ENCODE measurements at regions not wholly inside any gene's neighbourhood (a gene's known extent, or its start where the extent isn't known, plus 50 kb on each side); places are given as distances from the start of the nearest gene placed in this dataset.

DNA sequence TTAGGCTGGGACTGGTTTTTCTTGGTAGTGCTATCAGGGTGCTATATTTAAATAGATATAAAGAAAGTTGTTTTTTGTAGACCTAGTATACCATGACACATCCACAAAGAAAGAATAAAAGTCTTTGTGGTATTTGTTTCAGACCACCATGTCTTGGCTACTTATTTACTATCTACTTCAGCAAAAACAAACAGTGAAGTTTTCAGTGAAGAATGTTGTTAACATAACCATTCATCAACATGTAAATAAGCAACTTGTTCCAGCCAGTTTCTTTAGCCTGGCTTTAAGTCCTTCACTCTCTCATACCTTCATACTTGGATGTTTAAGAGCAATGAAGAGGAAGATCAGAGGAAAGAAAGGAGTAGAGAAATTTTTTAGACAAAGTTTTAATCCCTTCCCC, 624.1 kb downstream of the CD109 start:
- Histone ChIP-seq H3K4me1 (no peaks in the 10 kb centered on the region), H3K27ac (no peak overlapping the region), H3K36me3 (no peaks in the 10 kb centered on the region), H4K20me1 (no peaks in the 10 kb centered on the region), H3K9me3 (no peaks in the 10 kb centered on the region), H3K4me3 (no peak overlapping the region), H3K27me3 (no peaks in the 10 kb centered on the region), H3K9ac (no peak overlapping the region), H3K4me2 (no peak overlapping the region)
- no peak for TF ChIP-seq Cebpa-rat (IDR thresholded peaks at IDR 0.05)

DNA sequence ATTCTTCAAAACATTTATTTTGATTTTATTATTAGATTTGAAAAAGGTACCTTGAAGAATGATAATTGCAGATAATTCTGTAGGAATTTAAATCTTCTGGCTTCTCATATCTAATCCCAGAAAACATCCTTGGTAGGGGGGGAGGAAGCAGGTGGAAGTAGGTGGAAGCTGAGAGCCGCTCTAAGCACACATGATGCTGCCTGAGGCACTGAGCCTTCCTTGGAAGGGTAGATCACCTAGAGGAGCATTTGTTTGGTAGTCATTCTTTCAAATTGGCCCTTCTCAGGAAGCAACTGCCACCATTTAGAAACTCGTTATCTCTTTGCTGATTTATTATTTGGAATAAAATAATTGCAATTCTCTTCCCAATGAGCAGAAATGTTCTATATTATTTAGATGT, 623.3 kb downstream of the CD109 start:
- Histone ChIP-seq H3K4me3 (no peak overlapping the region), H3K4me2 (no peak overlapping the region), H3K27ac (no peak overlapping the region), H3K27me3 (no peaks in the 10 kb centered on the region), H3K36me3 (no peaks in the 10 kb centered on the region), H3K4me1 (no peaks in the 10 kb centered on the region), H3K9ac (no peak overlapping the region), H4K20me1 (no peaks in the 10 kb centered on the region), H3K9me3 (no peaks in the 10 kb centered on the region)
- no peak for TF ChIP-seq Cebpa-rat (IDR thresholded peaks at IDR 0.05)

DNA sequence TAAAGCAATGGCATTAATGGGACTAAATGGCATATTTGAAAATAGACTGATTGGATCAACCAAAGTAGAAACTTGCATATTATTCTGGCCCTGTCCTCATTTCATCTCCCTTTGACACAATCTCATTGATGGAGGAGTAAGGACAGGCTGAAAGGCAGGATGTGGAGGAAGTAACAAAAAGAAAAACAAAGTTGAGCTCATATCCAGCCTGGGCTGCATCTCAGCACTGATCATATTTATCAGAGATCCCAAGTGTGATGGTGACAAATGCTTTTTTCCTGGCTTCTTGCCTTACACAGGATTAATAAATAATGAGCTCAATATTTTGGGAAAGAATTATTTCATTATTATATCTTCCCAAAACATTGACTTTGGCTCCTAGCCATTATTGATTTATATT, 622.7 kb downstream of the CD109 start:
- no peak overlapping the region for H3K9ac ChIP-seq
- H3K4me3 ChIP-seq, result no peak overlapping the region
- H3K36me3 ChIP-seq, result no peaks in the 10 kb centered on the region
- no peaks in the 10 kb centered on the region for H3K27me3 ChIP-seq
- TF ChIP-seq Cebpa-rat (IDR thresholded peaks at IDR 0.05), result no peak
- H3K4me1 ChIP-seq, result no peaks in the 10 kb centered on the region
- H3K4me2 ChIP-seq, result no peak overlapping the region
- no peaks in the 10 kb centered on the region for H4K20me1 ChIP-seq
- no peak overlapping the region for H3K27ac ChIP-seq
- no peaks in the 10 kb centered on the region for H3K9me3 ChIP-seq

DNA sequence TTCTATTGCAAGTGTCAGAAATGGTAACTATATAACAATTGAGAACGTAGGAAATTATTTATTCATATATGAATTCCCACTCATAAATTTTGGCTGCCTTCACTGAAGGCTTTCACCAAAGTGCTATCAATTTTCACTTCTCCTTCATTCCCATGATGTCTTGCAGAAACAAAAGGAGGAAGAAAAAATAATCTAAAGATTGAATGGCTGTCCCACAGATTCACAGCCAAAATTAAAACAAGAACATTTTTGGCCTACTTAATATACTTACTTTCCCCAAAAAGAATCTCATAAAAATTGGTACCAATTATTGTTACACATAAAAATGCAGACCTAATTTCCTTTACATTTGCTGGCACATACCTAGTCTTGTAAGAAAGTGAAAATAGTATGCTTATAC, 616.1 kb downstream of the CD109 start:
- Histone ChIP-seq H3K4me3 (no peak overlapping the region), H3K4me1 (no peaks in the 10 kb centered on the region), H3K36me3 (no peaks in the 10 kb centered on the region), H3K9me3 (no peaks in the 10 kb centered on the region), H4K20me1 (no peaks in the 10 kb centered on the region), H3K9ac (no peak overlapping the region), H3K27ac (no peak overlapping the region), H3K4me2 (no peak overlapping the region), H3K27me3 (no peaks in the 10 kb centered on the region)
- no peak for TF ChIP-seq Cebpa-rat (IDR thresholded peaks at IDR 0.05)

DNA sequence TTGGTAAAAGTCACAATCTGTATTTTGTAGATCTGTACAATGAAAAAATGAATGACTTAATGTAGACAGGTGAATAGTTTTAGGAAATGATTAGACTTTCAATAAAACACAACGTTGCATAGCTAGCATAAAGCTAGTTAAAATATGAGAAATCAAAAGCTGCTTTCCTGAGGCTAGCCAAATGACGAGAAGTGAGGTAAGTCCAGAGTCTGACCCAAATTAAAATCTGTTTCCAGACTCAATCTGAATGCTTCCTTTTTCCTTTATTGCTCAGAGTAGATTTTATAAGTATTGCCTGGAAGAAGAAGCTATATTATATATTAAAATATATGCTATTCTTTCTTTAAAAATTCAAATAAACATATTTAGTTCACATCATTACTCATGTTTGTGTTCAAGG, 615.4 kb downstream of the CD109 start:
- Histone ChIP-seq H3K27ac (no peak overlapping the region), H3K27me3 (no peaks in the 10 kb centered on the region), H3K9me3 (no peaks in the 10 kb centered on the region), H3K4me3 (no peak overlapping the region), H3K36me3 (no peaks in the 10 kb centered on the region), H3K4me1 (no peaks in the 10 kb centered on the region), H3K9ac (no peak overlapping the region), H4K20me1 (no peaks in the 10 kb centered on the region), H3K4me2 (no peak overlapping the region)
- TF ChIP-seq Cebpa-rat (IDR thresholded peaks at IDR 0.05), result no peak

DNA sequence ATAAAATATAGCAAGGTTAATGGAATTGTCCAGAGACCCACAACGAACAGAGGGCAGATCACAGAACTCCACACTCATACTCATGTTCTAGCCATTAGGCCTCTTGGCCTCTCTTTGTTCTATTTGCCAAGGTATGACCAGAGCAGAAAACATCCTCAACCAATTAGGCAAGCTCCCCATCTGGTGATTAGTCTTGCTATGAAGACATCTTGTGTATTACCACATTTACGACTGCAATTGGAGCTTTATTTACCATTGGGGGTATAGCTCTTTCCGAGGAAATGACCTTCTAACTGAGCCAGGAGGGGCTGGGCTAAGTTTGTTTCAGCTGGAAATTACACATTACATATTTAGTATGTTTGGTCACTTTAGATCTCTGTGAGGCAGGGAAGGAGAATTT, 593.9 kb downstream of the CD109 start:
- H3K4me1 ChIP-seq, result no peaks in the 10 kb centered on the region
- H4K20me1 ChIP-seq, result no peaks in the 10 kb centered on the region
- H3K36me3 ChIP-seq, result no peaks in the 10 kb centered on the region
- no peaks in the 10 kb centered on the region for H3K27me3 ChIP-seq
- no peak overlapping the region for H3K4me3 ChIP-seq
- no peaks in the 10 kb centered on the region for H3K9me3 ChIP-seq
- H3K27ac ChIP-seq, result no peak overlapping the region
- no peak overlapping the region for H3K4me2 ChIP-seq
- no peak overlapping the region for H3K9ac ChIP-seq
- no peak for TF ChIP-seq Cebpa-rat (IDR thresholded peaks at IDR 0.05)

DNA sequence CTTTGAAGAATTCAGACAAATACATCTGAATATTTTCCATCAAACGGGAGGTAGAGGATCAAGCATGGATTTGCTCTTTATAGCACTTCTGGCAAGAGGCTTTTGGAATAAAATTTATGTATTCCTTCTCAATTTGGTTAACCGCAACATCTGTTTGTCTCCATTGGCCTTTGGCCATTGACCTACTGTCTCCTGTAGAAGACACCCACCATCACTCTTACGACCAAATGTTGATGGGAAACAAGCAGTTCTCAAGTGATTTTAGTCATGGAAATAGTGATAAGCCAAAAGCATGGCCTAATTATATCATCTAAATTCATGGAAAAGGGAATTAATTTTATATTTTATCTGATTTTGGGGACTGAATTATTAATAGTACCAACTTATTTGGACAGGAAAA, 591.9 kb downstream of the CD109 start:
- no peaks in the 10 kb centered on the region for H3K27me3 ChIP-seq
- H4K20me1 ChIP-seq, result no peaks in the 10 kb centered on the region
- no peak overlapping the region for H3K9ac ChIP-seq
- no peaks in the 10 kb centered on the region for H3K9me3 ChIP-seq
- H3K4me1 ChIP-seq, result no peaks in the 10 kb centered on the region
- no peak overlapping the region for H3K27ac ChIP-seq
- no peak overlapping the region for H3K4me2 ChIP-seq
- no peaks in the 10 kb centered on the region for H3K36me3 ChIP-seq
- TF ChIP-seq Cebpa-rat (IDR thresholded peaks at IDR 0.05), result no peak
- no peak overlapping the region for H3K4me3 ChIP-seq

DNA sequence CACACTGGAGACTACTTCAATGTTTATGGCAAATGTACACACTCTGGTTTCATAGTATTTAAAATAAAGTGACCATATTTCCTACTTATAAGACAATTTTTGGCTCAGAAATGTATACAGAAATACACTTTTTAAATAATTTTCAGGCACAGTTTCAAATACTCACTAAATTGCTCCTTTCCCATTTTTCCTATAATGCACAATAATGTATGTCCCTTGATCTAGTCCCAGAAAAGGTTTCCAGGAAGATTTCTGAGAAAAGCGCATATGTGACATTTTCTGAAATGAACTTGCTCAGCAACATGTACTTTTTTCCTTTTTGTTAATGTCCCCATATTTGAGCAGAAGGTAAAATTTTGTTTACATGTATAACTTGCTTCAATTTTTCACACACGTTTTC, 591.4 kb downstream of the CD109 start:
- no peaks in the 10 kb centered on the region for H3K9me3 ChIP-seq
- H3K27me3 ChIP-seq, result no peaks in the 10 kb centered on the region
- no peaks in the 10 kb centered on the region for H3K36me3 ChIP-seq
- no peaks in the 10 kb centered on the region for H3K4me1 ChIP-seq
- no peak overlapping the region for H3K9ac ChIP-seq
- no peak for TF ChIP-seq Cebpa-rat (IDR thresholded peaks at IDR 0.05)
- H4K20me1 ChIP-seq, result no peaks in the 10 kb centered on the region
- no peak overlapping the region for H3K4me3 ChIP-seq
- H3K4me2 ChIP-seq, result no peak overlapping the region
- H3K27ac ChIP-seq, result no peak overlapping the region

DNA sequence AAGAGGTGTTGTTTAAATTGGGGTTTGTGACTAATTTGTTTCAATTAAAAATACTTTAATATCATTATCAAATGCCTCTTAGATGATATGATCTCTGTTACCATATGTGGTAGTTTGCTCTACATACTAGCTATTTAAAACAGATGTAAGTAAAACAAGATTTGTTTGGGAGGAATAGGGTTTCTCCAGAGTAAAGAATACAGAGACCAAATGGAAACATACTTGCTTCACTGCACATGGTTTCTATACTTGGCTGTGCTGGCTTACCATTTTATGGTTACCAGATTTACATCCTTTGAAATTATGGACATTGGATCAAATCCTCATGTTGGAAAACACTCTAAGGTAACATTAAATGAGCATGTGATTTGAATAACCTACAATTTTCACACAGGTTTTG, 588.3 kb downstream of the CD109 start:
- no peak for TF ChIP-seq Cebpa-rat (IDR thresholded peaks at IDR 0.05)
- Histone ChIP-seq H3K4me1 (no peaks in the 10 kb centered on the region), H4K20me1 (no peaks in the 10 kb centered on the region), H3K27me3 (no peaks in the 10 kb centered on the region), H3K9me3 (no peaks in the 10 kb centered on the region), H3K36me3 (no peaks in the 10 kb centered on the region), H3K4me3 (no peak overlapping the region), H3K9ac (no peak overlapping the region), H3K4me2 (no peak overlapping the region), H3K27ac (no peak overlapping the region)

DNA sequence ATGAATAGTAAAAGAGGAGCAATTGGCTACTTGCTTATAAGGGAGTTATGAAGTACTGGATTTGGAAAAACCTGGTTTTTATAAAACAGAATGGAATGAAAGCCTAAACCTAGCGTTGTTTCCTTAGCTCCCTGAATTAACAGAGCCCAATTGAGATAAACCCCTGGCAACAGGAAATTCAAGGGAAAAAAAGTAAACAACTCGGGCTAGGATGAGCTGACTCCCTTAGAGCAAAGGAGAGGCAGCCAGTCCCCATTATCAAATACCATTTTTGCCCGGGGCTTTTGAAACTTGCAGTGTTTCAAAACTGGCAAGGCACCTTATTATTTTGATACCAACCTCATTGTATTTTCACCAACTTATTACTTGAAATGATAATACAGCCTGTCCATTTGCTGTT, 587.5 kb downstream of the CD109 start:
- Histone ChIP-seq H3K27ac (no peak overlapping the region), H4K20me1 (no peaks in the 10 kb centered on the region), H3K27me3 (no peaks in the 10 kb centered on the region), H3K9ac (no peak overlapping the region), H3K9me3 (no peaks in the 10 kb centered on the region), H3K4me3 (no peak overlapping the region), H3K36me3 (no peaks in the 10 kb centered on the region), H3K4me1 (no peaks in the 10 kb centered on the region), H3K4me2 (no peak overlapping the region)
- TF ChIP-seq Cebpa-rat (IDR thresholded peaks at IDR 0.05), result no peak

DNA sequence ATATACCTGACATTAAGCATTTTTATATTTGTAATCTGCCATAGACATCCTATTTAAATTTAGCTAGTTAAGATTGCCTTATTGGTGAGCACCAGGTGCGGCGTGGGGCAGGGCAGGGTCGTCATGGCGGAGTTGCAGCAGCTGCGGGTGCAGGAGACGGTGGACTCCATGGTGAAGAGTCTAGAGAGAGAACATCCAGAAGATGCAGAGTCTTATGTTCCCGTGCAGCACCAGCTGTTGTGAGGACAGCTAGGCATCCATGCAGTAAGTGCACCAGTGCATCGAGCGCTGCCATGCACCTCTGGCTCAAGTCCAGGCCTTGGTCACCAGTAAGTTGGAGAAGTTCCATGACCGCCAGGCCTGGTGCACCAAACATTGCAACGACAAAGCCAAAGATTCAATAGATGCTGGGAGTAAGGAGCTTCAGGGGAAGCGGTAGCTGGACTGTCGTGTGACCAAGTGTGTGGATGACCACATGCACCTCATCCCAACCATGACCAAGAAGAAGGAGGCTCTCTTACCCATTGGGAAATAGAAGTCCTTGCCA, 586.2 kb downstream of the CD109 start:
- Histone ChIP-seq H3K4me2 (no peak overlapping the region), H4K20me1 (no peaks in the 10 kb centered on the region), H3K36me3 (no peaks in the 10 kb centered on the region), H3K4me3 (no peak overlapping the region), H3K27me3 (no peaks in the 10 kb centered on the region), H3K9ac (no peak overlapping the region), H3K4me1 (no peaks in the 10 kb centered on the region), H3K9me3 (no peaks in the 10 kb centered on the region), H3K27ac (no peak overlapping the region)
- TF ChIP-seq Cebpa-rat (IDR thresholded peaks at IDR 0.05), result no peak

Measured in BLaER1 (cell line).